NCI-H1417 treated with DMSO at 0.1 percent for 48 hours (cell line): ENCODE measurements at regions not wholly inside any gene's neighbourhood (a gene's known extent, or its start where the extent isn't known, plus 50 kb on each side); places are given as distances from the start of the nearest gene placed in this dataset.

Source experiments
- DNase-seq: peaks from one replicate; lab custom pipeline; 2025; lab: John Stamatoyannopoulos, UW

GRCh38 chr6:56767435-56767834 is 124.7 kb upstream of the DST start:
- DNase-seq: no peak

- DNase-seq: no peak
Measured at GRCh38 chr6:56766806-56767178, 124.1 kb upstream of the DST start.

GRCh38 chr6:56766139-56766805 is 123.6 kb upstream of the DST start:
- no peak for DNase-seq

- no peak for DNase-seq
Measured at GRCh38 chr6:56765494-56765893, 122.8 kb upstream of the DST start.

GRCh38 chr6:56764081-56764566 is 121.4 kb upstream of the DST start:
- no peak for DNase-seq

- DNase-seq: no peak
Measured at GRCh38 chr6:56761651-56762050, 119.0 kb upstream of the DST start.

GRCh38 chr6:56760842-56761241 is 118.2 kb upstream of the DST start:
- no peak for DNase-seq

- no peak for DNase-seq
Measured at GRCh38 chr6:56759521-56759920, 116.8 kb upstream of the DST start.

GRCh38 chr6:56758553-56758952 is 115.9 kb upstream of the DST start:
- no peak for DNase-seq

GRCh38 chr6:56758120-56758519 is 115.4 kb upstream of the DST start:
- DNase-seq: no peak

- DNase-seq: no peak
Measured at GRCh38 chr6:56757588-56757984, 114.9 kb upstream of the DST start.

- DNase-seq: no peak
Measured at GRCh38 chr6:56756791-56757587, 114.3 kb upstream of the DST start.

- no peak for DNase-seq
Measured at GRCh38 chr6:56756219-56756789, 113.6 kb upstream of the DST start.

GRCh38 chr6:56755040-56755439 is 112.4 kb upstream of the DST start:
- no peak for DNase-seq

GRCh38 chr6:56753811-56754210 is 111.1 kb upstream of the DST start:
- DNase-seq: no peak

GRCh38 chr6:56752534-56752933 is 109.8 kb upstream of the DST start:
- DNase-seq: no peak

- no peak for DNase-seq
Measured at GRCh38 chr6:56752009-56752408, 109.3 kb upstream of the DST start.

- DNase-seq: no peak
Measured at GRCh38 chr6:56751604-56752003, 108.9 kb upstream of the DST start.

GRCh38 chr6:56750686-56751085 is 108.0 kb upstream of the DST start:
- no peak for DNase-seq

GRCh38 chr6:56749632-56750151 is 107.0 kb upstream of the DST start:
- DNase-seq: no peak

GRCh38 chr6:56746767-56747504 is 104.2 kb upstream of the DST start:
- no peak for DNase-seq

GRCh38 chr6:56745971-56746370 is 103.3 kb upstream of the DST start:
- DNase-seq: no peak
